ENCODE measurements at regions not wholly inside any gene's neighbourhood (a gene's known extent, or its start where the extent isn't known, plus 50 kb on each side); places are given as distances from the start of the nearest gene placed in this dataset.

GRCh38 chr2:236988216-236988615, 97.5 kb upstream of the COPS8 start:
- Histone ChIP-seq H3K27me3 (no peaks in the 10 kb centered on the region), H3K36me3 (replicated peaks in 1 of 2; ENCODE audit: insufficient read depth in 1 of 2, low read depth in 2 of 2) (no peaks in the 10 kb centered on the region), H3K4me3 (no peak overlapping the region), H3K9me3 (no peaks in the 10 kb centered on the region), H3K27ac (peak overlapping the region in 2 of 4 donors; percentile 59 to 62), H3K4me1 (peaks cover 25% of the 10 kb centered on the region)
- 50 to 58% methylated on average over 2 of the region's 2 CpGs for WGBS, 2 donors
- no peak for ATAC-seq
- no peak for DNase-seq
- no peak for TF ChIP-seq CTCF (IDR thresholded peaks at IDR 0.05)
- TF ChIP-seq POLR2A (IDR thresholded peaks at IDR 0.05), result no peak
- intact Hi-C loops (cut with DNase I), result no loop called here

- H3K9me3 ChIP-seq, result no peaks in the 10 kb centered on the region
- DNase-seq (peak in 3 of 4 donors; percentile 40 to 75 (median 43)), ATAC-seq (peak; percentile 63)
- TF ChIP-seq POLR2A (IDR thresholded peaks at IDR 0.05) (peak in 1 of 3 donors; percentile 33), CTCF (IDR thresholded peaks at IDR 0.05) (no peak)
- H3K27ac ChIP-seq, result peak overlapping the region in 2 of 4 donors; percentile 59 to 62
- intact Hi-C loops (cut with DNase I), result no loop called here
- H3K4me1 ChIP-seq, result peaks cover 25% of the 10 kb centered on the region
- H3K27me3 ChIP-seq, result no peaks in the 10 kb centered on the region
- 64% methylated on average over 10 to 16 of the region's 16 CpGs for WGBS, 2 donors
- H3K36me3 ChIP-seq (replicated peaks in 1 of 2; ENCODE audit: insufficient read depth in 1 of 2, low read depth in 2 of 2), result no peaks in the 10 kb centered on the region
- H3K4me3 ChIP-seq, result no peak overlapping the region
Measured at GRCh38 chr2:236988690-236989624, 96.7 kb upstream of the COPS8 start.

DNA sequence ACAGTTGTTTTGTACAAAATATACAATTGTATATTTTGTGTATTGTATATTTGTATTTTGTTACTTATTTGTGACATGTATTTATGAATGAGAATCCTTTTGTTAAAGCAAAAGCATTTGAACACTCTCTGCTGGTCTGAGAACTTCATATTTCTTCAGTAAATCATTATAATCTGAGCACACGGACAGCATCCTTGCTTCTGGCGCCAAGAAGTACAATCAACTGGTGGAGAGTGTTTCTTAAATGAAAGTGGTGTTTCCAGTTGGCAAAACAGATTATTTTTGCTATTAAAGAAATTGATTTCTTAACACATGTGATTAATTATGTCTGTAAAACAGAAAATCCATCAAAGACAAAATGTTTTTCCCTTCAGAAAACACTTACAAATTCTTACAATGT, 95.1 kb upstream of the COPS8 start:
- Histone ChIP-seq H3K36me3 (replicated peaks in 1 of 2; ENCODE audit: insufficient read depth in 1 of 2, low read depth in 2 of 2) (no peaks in the 10 kb centered on the region), H3K9me3 (no peaks in the 10 kb centered on the region), H3K27ac (no peak overlapping the region), H3K4me1 (peaks cover 25% of the 10 kb centered on the region), H3K27me3 (no peaks in the 10 kb centered on the region), H3K4me3 (no peak overlapping the region)
- TF ChIP-seq POLR2A (IDR thresholded peaks at IDR 0.05) (no peak), CTCF (IDR thresholded peaks at IDR 0.05) (no peak)
- intact Hi-C loops (cut with DNase I), result no loop called here
- no peak for ATAC-seq
- WGBS, 2 donors, result 56 to 65% methylated on average over 2 of the region's 2 CpGs
- DNase-seq, result no peak

GRCh38 chr2:236991874-236992273, 93.8 kb upstream of the COPS8 start:
- ATAC-seq (no peak), DNase-seq (no peak)
- TF ChIP-seq CTCF (IDR thresholded peaks at IDR 0.05) (no peak), POLR2A (IDR thresholded peaks at IDR 0.05) (no peak)
- Histone ChIP-seq H3K27me3 (no peaks in the 10 kb centered on the region), H3K36me3 (replicated peaks in 1 of 2; ENCODE audit: insufficient read depth in 1 of 2, low read depth in 2 of 2) (no peaks in the 10 kb centered on the region), H3K4me3 (no peak overlapping the region), H3K4me1 (peaks cover 28% of the 10 kb centered on the region), H3K9me3 (no peaks in the 10 kb centered on the region), H3K27ac (no peak overlapping the region)
- WGBS, 2 donors, result 83 to 93% methylated on average over 1 of the region's 1 CpG
- intact Hi-C loops (cut with DNase I), result no loop called here

Measured in body of pancreas (tissue), 4 donors.